ENCODE measurements at regions not wholly inside any gene's neighbourhood (a gene's known extent, or its start where the extent isn't known, plus 50 kb on each side); places are given as distances from the start of the nearest gene placed in this dataset.

- 33 to 40% methylated on average over 29 of the region's 29 CpGs for WGBS, 2 donors
- no peak for ATAC-seq
- Histone ChIP-seq H3K27me3 (peaks cover 0 to 88% (median 78%) of the 10 kb centered on the region in 7 donors), H3K36me3 (no peaks in the 10 kb centered on the region), H3K27ac (no peak overlapping the region), H3K4me1 (peaks cover 0 to 4% (median 0%) of the 10 kb centered on the region in 9 donors), H3K9me3 (no peaks in the 10 kb centered on the region), H3K4me3 (no peak overlapping the region)
- no peak for TF ChIP-seq CTCF (IDR thresholded peaks at IDR 0.05)
- intact Hi-C loops (cut with DNase I), result no loop called here
- DNase-seq, result no peak
Measured at GRCh38 chr16:86198206-86199118, 299.5 kb downstream of the IRF8 start.

DNA sequence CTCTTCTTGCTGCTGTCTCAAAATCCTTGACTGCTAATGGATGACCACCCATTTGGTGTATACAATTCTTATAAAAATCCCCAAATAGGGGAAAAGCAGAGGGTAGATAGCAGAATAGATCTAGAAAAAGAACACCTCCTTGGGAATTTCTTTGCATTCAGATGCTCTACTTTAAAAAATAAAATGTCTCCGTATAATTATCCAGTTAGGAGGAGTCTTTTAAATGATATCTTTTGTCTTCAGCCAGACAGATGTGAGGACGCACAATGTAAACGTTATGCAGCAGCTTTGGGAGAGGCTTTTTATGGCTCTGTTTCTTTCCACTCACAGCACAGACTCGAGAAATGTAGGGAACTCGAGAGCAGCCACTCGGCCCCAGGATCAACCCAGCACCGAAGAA, 300.2 kb downstream of the IRF8 start:
- ATAC-seq (no peak), DNase-seq (no peak)
- H3K27ac ChIP-seq, result no peak overlapping the region
- no peaks in the 10 kb centered on the region for H3K9me3 ChIP-seq
- TF ChIP-seq CTCF (IDR thresholded peaks at IDR 0.05), result no peak
- no peaks in the 10 kb centered on the region for H3K36me3 ChIP-seq
- H3K4me1 ChIP-seq, result peaks cover 0 to 4% (median 0%) of the 10 kb centered on the region in 9 donors
- WGBS, 2 donors, result 41 to 42% methylated on average over 7 of the region's 7 CpGs
- intact Hi-C loops (cut with DNase I), result no loop called here
- no peak overlapping the region for H3K4me3 ChIP-seq
- H3K27me3 ChIP-seq, result peaks cover 0 to 82% (median 72%) of the 10 kb centered on the region in 7 donors

DNA sequence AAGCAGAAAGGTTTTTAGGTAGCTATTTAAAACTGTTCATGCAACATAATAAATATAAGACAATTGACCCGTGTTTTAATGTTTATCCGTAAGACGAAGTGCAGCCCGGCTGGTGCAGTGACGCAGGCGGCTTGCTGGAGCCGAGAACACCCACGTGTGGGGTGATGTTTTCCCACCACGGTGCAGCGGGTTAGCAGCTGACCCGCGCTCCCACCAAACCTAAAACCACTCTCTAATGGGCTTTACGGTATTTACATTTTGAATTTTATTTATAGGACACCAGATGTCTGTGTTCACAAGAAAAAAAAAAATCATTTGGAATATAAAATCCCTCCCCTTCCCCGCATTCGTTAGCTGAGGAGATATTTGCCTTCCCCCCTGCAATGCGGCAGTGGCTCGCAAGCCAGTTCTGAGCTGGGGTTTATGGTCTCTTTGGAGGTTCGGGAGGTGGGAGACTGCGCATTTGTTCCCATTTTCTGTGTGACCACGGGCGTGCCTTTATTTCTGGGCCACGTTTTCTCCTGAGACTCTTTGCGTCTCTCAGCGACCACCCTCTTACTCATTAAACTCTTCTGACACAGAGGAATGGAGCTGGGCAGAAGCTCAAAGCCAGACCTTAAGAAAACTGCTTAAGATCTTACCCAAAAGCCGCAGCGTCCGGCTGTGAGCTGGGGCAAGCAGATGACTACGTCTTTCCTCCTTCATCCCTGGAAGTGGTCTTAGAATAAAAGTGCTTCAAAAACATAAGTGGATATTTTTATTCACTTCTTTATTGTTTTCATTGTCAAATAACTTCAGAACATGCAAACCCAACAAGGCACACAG, 301.1 kb downstream of the IRF8 start:
- Histone ChIP-seq H3K27me3 (peaks cover 0 to 74% (median 66%) of the 10 kb centered on the region in 7 donors), H3K4me3 (no peak overlapping the region), H3K27ac (no peak overlapping the region), H3K9me3 (no peaks in the 10 kb centered on the region), H3K36me3 (no peaks in the 10 kb centered on the region), H3K4me1 (peaks cover 0 to 4% (median 0%) of the 10 kb centered on the region in 9 donors)
- ATAC-seq (no peak), DNase-seq (no peak)
- intact Hi-C loops (cut with DNase I), result no loop called here
- no peak for TF ChIP-seq CTCF (IDR thresholded peaks at IDR 0.05)
- whole genome bisulfite sequencing, 2 donors, result 68 to 78% methylated on average over 28 of the region's 28 CpGs

DNA sequence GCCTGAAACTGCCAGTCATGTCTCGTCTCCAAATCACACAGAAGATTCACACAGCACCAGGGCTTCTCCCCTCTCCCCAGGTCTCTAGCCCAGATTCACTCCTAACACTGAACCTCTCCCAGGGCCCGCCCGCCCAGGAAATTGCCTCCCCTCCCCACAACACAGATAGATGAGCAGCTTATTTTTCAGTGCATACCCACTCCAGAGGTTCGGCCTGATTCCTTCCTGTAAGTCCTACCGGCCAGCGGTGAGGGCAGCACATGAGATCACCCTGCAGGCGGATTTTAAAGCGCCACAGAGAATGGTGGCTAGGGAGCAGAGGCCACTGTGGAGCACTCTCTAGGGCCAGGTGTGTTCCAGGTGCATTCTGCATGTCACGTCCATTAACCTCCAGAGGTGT, 301.8 kb downstream of the IRF8 start:
- TF ChIP-seq CTCF (IDR thresholded peaks at IDR 0.05), result no peak
- ATAC-seq (no peak), DNase-seq (no peak)
- Histone ChIP-seq H3K36me3 (no peaks in the 10 kb centered on the region), H3K27ac (no peak overlapping the region), H3K9me3 (no peaks in the 10 kb centered on the region), H3K4me1 (peaks cover 0 to 3% (median 0%) of the 10 kb centered on the region in 9 donors), H3K4me3 (no peak overlapping the region), H3K27me3 (peaks cover 0 to 68% (median 61%) of the 10 kb centered on the region in 7 donors)
- 66 to 67% methylated on average over 9 of the region's 9 CpGs for WGBS, 2 donors
- intact Hi-C loops (cut with DNase I), result no loop called here

Measured in heart right ventricle (tissue), 16 donors.